ENCODE measurements at regions not wholly inside any gene's neighbourhood (a gene's known extent, or its start where the extent isn't known, plus 50 kb on each side); places are given as distances from the start of the nearest gene placed in this dataset.

GRCh38 chr9:115591584-115591984 lies 473.6 kb upstream of the TNC start (continued):
- TF ChIP-seq, protein P1, sequence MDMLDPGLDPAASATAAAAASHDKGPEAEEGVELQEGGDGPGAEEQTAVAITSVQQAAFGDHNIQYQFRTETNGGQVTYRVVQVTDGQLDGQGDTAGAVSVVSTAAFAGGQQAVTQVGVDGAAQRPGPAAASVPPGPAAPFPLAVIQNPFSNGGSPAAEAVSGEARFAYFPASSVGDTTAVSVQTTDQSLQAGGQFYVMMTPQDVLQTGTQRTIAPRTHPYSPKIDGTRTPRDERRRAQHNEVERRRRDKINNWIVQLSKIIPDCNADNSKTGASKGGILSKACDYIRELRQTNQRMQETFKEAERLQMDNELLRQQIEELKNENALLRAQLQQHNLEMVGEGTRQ (IDR thresholded peaks at IDR 0.05; ENCODE audit: borderline replicate concordance, low read depth, low read length) = no peak
- TF ChIP-seq YY1 (IDR thresholded peaks at IDR 0.05; ENCODE audit: low read depth) = 0 out of 2 replicates have a peak, but pooled peaks have one; percentile 42
- no peak for TF ChIP-seq EZH2phosphoT487 (IDR thresholded peaks at IDR 0.05; ENCODE audit: borderline replicate concordance, low read depth)
- peak; percentile 76 for TF ChIP-seq JUND (IDR thresholded peaks at IDR 0.05)
- TF ChIP-seq, protein P2, sequence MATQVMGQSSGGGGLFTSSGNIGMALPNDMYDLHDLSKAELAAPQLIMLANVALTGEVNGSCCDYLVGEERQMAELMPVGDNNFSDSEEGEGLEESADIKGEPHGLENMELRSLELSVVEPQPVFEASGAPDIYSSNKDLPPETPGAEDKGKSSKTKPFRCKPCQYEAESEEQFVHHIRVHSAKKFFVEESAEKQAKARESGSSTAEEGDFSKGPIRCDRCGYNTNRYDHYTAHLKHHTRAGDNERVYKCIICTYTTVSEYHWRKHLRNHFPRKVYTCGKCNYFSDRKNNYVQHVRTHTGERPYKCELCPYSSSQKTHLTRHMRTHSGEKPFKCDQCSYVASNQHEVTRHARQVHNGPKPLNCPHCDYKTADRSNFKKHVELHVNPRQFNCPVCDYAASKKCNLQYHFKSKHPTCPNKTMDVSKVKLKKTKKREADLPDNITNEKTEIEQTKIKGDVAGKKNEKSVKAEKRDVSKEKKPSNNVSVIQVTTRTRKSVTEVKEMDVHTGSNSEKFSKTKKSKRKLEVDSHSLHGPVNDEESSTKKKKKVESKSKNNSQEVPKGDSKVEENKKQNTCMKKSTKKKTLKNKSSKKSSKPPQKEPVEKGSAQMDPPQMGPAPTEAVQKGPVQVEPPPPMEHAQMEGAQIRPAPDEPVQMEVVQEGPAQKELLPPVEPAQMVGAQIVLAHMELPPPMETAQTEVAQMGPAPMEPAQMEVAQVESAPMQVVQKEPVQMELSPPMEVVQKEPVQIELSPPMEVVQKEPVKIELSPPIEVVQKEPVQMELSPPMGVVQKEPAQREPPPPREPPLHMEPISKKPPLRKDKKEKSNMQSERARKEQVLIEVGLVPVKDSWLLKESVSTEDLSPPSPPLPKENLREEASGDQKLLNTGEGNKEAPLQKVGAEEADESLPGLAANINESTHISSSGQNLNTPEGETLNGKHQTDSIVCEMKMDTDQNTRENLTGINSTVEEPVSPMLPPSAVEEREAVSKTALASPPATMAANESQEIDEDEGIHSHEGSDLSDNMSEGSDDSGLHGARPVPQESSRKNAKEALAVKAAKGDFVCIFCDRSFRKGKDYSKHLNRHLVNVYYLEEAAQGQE (IDR thresholded peaks at IDR 0.05; ENCODE audit: low read depth, low read length) = 0 out of 2 replicates have a peak, but pooled peaks have one; percentile 9
- peak; percentile 62; the same call in 1 of the 2 replicates for TF ChIP-seq POLR2AphosphoS5 (IDR thresholded peaks at IDR 0.05; ENCODE audit: low read depth, low read length)

DNA sequence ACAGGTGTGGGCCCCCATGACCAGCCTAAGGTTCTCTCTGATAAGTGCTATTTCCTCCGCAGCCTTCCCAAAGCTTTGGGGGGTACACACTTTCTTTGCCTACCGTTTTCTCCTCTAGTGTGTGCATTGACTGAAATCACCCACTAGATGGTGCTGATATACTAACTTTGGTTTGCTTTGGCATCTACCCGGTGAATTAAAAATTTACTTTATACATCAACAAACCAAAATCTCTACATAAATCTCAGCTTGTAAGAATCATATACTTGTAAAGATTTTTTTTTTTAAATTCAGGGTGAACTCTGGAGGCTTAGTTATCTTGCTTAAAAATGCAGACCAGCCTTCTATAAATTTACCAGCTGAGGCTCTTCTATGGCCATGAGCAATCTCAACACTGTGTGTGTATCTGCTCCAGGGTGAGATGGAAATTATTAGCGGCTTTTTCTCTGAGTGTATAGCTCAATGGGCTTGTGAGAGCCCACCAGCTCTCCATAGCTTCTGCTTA lies 475.7 kb upstream of the TNC start:
- peak overlapping the region; percentile 97 for H3K9ac ChIP-seq
- peaks cover 17 to 39% of the 10 kb centered on the region in 2 experiments for H3K4me1 ChIP-seq (ENCODE audit: control insufficient read depth in 1 of 2, insufficient read depth in 2 of 2, low read depth in 1 of 2, low read length in 1 of 2)
- peaks cover 65% of the 10 kb centered on the region for H3F3A ChIP-seq (replicated peaks; ENCODE audit: insufficient read depth)
- H3K36me3 ChIP-seq (replicated peaks in 1 of 2; ENCODE audit: control insufficient read depth in 1 of 2, insufficient read depth in 2 of 2, low read length in 1 of 2) = no peaks in the 10 kb centered on the region
- H3K4me2 ChIP-seq = peak overlapping the region; percentile 17; the same call in 1 of the 2 replicates
- TF ChIP-seq, protein P2 (IDR thresholded peaks at IDR 0.05; ENCODE audit: low read depth, low read length) = no peak
- TF ChIP-seq CTCF (IDR thresholded peaks at IDR 0.05) (peak; percentile 91), RAD21 (IDR thresholded peaks at IDR 0.05; ENCODE audit: low read length) (peak; percentile 86), SMC3 (IDR thresholded peaks at IDR 0.05; ENCODE audit: low read depth, low read length) (peak; percentile 73), ZBTB33 (IDR thresholded peaks at IDR 0.05; ENCODE audit: borderline replicate concordance, low read depth) (no peak), NRF1 (IDR thresholded peaks at IDR 0.05; ENCODE audit: low read depth, low read length) (no peak)
- no peaks in the 10 kb centered on the region for H3K9me2 ChIP-seq
- H3K9me3 ChIP-seq = no peaks in the 10 kb centered on the region
- peak overlapping the region; percentile 89 to 99 for H3K27ac ChIP-seq (ENCODE audit: low read depth in 2 of 2, low read length in 1 of 2)
- ChIA-PET CTCF (interaction anchor here (0.6 to 7.3 kb wide), 92 partner anchors 8 to 1820 kb away, joined by 3 to 100 read pairs (median 4); partner anchors contain the start of gene PAPPA), POLR2A (no interaction called here)
- peaks cover 18% of the 10 kb centered on the region for H3K79me2 ChIP-seq (ENCODE audit: insufficient read depth)
- H3K4me3 ChIP-seq (ENCODE audit: low read depth in 2 of 2, low read length in 1 of 2) = no peak overlapping the region; a peak in 1 of 4 replicates
- under 1% methylated on average over 4 of the region's 4 CpGs for WGBS (ENCODE audit: low lambda C conversion rate)
- H2AFZ ChIP-seq (ENCODE audit: low read depth) = no peak overlapping the region
- DNase-seq = peak; percentile 48
- no peaks in the 10 kb centered on the region for H3K27me3 ChIP-seq (ENCODE audit: insufficient read depth)
- no peaks in the 10 kb centered on the region for H4K20me1 ChIP-seq (ENCODE audit: insufficient read depth)

All from SK-N-SH (cell line).